A673 (cell line): ENCODE measurements at regions not wholly inside any gene's neighbourhood (a gene's known extent, or its start where the extent isn't known, plus 50 kb on each side); places are given as distances from the start of the nearest gene placed in this dataset.

Source experiments
- BruUV-seq: library from RNA; stranded (reverse); fragments of 400-500 nt; replicated peaks from 2 replicates; lab custom pipeline; 2021; lab: Mats Ljungman, UMichigan
- CTCF ChIA-PET: fragments of 300-600 bp; sonication (Branson Sonifier 250); formaldehyde crosslinking; loops from one replicate; lab custom pipeline; 2022; ENCODE audit warnings: antibody characterized with exemption; lab: Charles Lee
- POLR2A ChIA-PET: fragments of 300-600 bp; sonication (Branson Sonifier 250); formaldehyde crosslinking; loops from one replicate; lab custom pipeline; 2022; ENCODE audit warnings: antibody characterized with exemption; ENCODE audit not compliant: low non-redundant PET; lab: Charles Lee
- DNase-seq: peaks from one replicate; pipeline ENCODE4 v3.0.0-alpha.2; 2015; ENCODE audit warnings: low spot score
- H3K27ac ChIP-seq: fragments of 200-600 bp; sonication (generic); 2 replicates; pipeline ENCODE4 v1.5.1; 2016; ENCODE audit warnings: mixed run types, low read depth, mild to moderate bottlenecking, mixed read lengths, antibody characterized with exemption, low read length; ENCODE audit not compliant: poor library complexity, severe bottlenecking
- H3K27me3 ChIP-seq: fragments of 200-600 bp; sonication (generic); replicated peaks from 2 replicates; pipeline ENCODE4 v1.6.1; 2017; ENCODE audit warnings: mixed run types, low read depth, mild to moderate bottlenecking, mixed read lengths, antibody characterized with exemption, low read length; ENCODE audit not compliant: insufficient read depth, poor library complexity
- H3K36me3 ChIP-seq: fragments of 200-600 bp; sonication (generic); 2 replicates; pipeline ENCODE4 v1.6.1; 2016; ENCODE audit warnings: mixed run types, mild to moderate bottlenecking, mixed read lengths, antibody characterized with exemption, low read length; ENCODE audit not compliant: insufficient read depth, poor library complexity, severe bottlenecking
- H3K4me1 ChIP-seq: fragments of 200-600 bp; sonication (generic); 2 replicates; pipeline ENCODE4 v1.6.1; 2017; ENCODE audit warnings: mixed run types, mild to moderate bottlenecking, mixed read lengths, antibody characterized with exemption, low read length; ENCODE audit not compliant: insufficient read depth, poor library complexity, severe bottlenecking
- H3K4me3 ChIP-seq: fragments of 200-600 bp; sonication (generic); 2 replicates; pipeline ENCODE4 v1.5.1; 2016; ENCODE audit warnings: low read depth, mixed run types, mild to moderate bottlenecking, mixed read lengths, low read length; ENCODE audit not compliant: poor library complexity, severe bottlenecking
- H3K9me3 ChIP-seq: fragments of 200-600 bp; sonication (generic); 2 replicates; pipeline ENCODE4 v1.6.1; 2016; ENCODE audit warnings: mixed run types, low read depth, mild to moderate bottlenecking, mixed read lengths, antibody characterized with exemption, low read length; ENCODE audit not compliant: poor library complexity, severe bottlenecking
- CTCF ChIP-seq: fragments of 300-800, 200-600 bp; sonication (generic); conservative IDR thresholded peaks from 2 replicates; pipeline ENCODE4 v1.5.1; 2017; ENCODE audit warnings: low read depth, mild to moderate bottlenecking, antibody characterized with exemption, low read length, moderate library complexity, mixed read lengths
- EZH2 ChIP-seq: fragments of 200-600 bp; sonication (generic); IDR thresholded peaks from 2 replicates; pipeline ENCODE4 v1.6.1; 2017; ENCODE audit warnings: borderline replicate concordance, low read depth, mild to moderate bottlenecking, mixed read lengths, antibody characterized with exemption, low read length; ENCODE audit not compliant: poor library complexity, severe bottlenecking
- intact Hi-C: fragments of 100-400 bp; cut with micrococcal nuclease; formaldehyde crosslinking; loops from one replicate; pipeline ENCODE4 v1.10.0; 2022; ENCODE audit not compliant: unreplicated experiment

DNA sequence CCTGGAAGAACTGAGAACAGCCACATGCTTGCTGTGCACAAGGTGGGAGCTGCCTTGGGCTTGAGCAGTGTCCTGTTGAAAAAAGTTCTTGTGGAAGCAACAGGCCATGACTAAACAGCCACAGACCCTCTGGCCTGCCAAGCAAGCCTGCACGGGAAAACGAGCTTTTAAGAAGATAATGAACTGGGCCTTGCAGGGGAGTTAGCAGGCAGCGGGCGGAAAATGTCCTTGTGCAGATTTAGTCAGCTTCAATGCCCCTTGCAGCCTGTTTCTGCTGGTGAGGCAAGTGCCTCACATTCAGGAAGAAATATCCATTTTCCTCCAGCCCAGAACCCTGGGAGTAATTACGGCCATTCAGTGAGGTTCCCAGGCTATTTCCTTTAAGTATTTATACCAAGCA is 126.2 kb upstream of the KLHL25 start:
- TF ChIP-seq CTCF = no peak
- no peak for TF ChIP-seq EZH2
- H3K27ac ChIP-seq = no peak overlapping the region
- H3K36me3 ChIP-seq = no peaks in the 10 kb centered on the region
- H3K4me3 ChIP-seq = no peak overlapping the region
- POLR2A ChIA-PET = no interaction called here
- no TSS peak for BruUV-seq
- CTCF ChIA-PET = no interaction called here
- H3K4me1 ChIP-seq = no peaks in the 10 kb centered on the region
- H3K27me3 ChIP-seq = peaks cover 26% of the 10 kb centered on the region
- intact Hi-C loops = no loop called here
- no peak for DNase-seq
- H3K9me3 ChIP-seq = no peaks in the 10 kb centered on the region

- Histone ChIP-seq H3K9me3 (no peaks in the 10 kb centered on the region), H3K36me3 (no peaks in the 10 kb centered on the region), H3K4me3 (no peak overlapping the region), H3K4me1 (no peaks in the 10 kb centered on the region), H3K27me3 (peaks cover 22% of the 10 kb centered on the region), H3K27ac (no peak overlapping the region)
- intact Hi-C loops = no loop called here
- ChIA-PET POLR2A (no interaction called here), CTCF (no interaction called here)
- DNase-seq = no peak
- TF ChIP-seq CTCF = no peak
- no peak for TF ChIP-seq EZH2
- no TSS peak for BruUV-seq
Observed at GRCh38 chr15:85924088-85924487, 129.4 kb upstream of the KLHL25 start.

DNA sequence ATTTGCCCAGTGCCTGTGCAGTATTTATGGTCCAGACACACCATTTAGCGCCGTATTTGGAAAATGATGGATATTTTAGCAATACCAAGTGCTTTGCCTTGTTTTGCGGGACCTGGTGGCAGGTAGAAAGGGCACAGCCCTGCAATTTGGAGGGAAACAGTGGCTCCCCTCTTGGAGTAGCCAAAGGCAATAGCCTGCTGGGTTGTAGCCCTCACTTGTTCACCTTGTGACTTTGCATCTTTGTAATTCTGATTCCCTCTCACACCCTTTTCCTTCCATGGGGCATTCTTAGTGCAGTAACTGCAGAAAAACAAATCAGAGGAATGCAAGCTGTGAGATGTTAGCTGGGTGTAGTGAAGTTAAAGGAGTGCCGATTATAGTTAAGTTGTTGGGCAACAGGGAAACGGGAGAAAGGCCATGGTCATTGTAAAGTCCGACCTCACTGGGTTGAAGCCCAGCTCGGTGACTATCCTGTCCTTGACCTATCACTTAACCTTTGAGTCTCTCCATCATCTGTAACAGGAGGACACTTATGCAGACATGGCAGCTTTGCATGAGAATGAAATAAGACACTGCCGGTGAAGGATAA is 131.0 kb upstream of the KLHL25 start:
- H3K27me3 ChIP-seq = peaks cover 27% of the 10 kb centered on the region
- H3K36me3 ChIP-seq = no peaks in the 10 kb centered on the region
- no peaks in the 10 kb centered on the region for H3K9me3 ChIP-seq
- CTCF ChIA-PET = no interaction called here
- intact Hi-C loops = no loop called here
- no TSS peak for BruUV-seq
- H3K27ac ChIP-seq = no peak overlapping the region
- POLR2A ChIA-PET = no interaction called here
- no peak for DNase-seq
- TF ChIP-seq EZH2 = no peak
- no peaks in the 10 kb centered on the region for H3K4me1 ChIP-seq
- H3K4me3 ChIP-seq = no peak overlapping the region

GRCh38 chr15:85926834-85927233 is 132.1 kb upstream of the KLHL25 start:
- ChIA-PET CTCF (no interaction called here), POLR2A (no interaction called here)
- Histone ChIP-seq H3K27me3 (peaks cover 27% of the 10 kb centered on the region), H3K36me3 (no peaks in the 10 kb centered on the region), H3K4me3 (no peak overlapping the region), H3K27ac (no peak overlapping the region), H3K4me1 (no peaks in the 10 kb centered on the region), H3K9me3 (no peaks in the 10 kb centered on the region)
- BruUV-seq = no TSS peak
- TF ChIP-seq CTCF (no peak), EZH2 (no peak)
- intact Hi-C loops = no loop called here
- no peak for DNase-seq
